Smooth muscle cell (in vitro differentiated cells): ENCODE measurements at regions not wholly inside any gene's neighbourhood (a gene's known extent, or its start where the extent isn't known, plus 50 kb on each side); places are given as distances from the start of the nearest gene placed in this dataset.

ENCODE experiments used
- DNase-seq: peaks from one replicate; lab custom pipeline; 2025; ENCODE audit not compliant: unreplicated experiment; lab: John Stamatoyannopoulos, UW
- H2AFZ ChIP-seq: fragments of 200-600 bp; sonication (generic); 2 replicates; pipeline ENCODE4 v1.6.0; 2016; ENCODE audit warnings: antibody characterized with exemption, low read depth, mild to moderate bottlenecking
- H3F3A ChIP-seq: fragments of 200-600 bp; sonication (generic); 2 replicates; pipeline ENCODE4 v1.6.0; 2017; ENCODE audit warnings: antibody characterized with exemption, low read depth
- H3K27ac ChIP-seq: fragments of 200-600 bp; sonication (generic); 2 replicates; pipeline ENCODE4 v1.5.1; 2016; ENCODE audit warnings: low read depth, mild to moderate bottlenecking
- H3K27me3 ChIP-seq: fragments of 200-600 bp; sonication (generic); 2 replicates; pipeline ENCODE4 v1.6.1; 2016; ENCODE audit warnings: low read depth, mild to moderate bottlenecking
- H3K36me3 ChIP-seq: fragments of 200-600 bp; sonication (generic); 2 replicates; pipeline ENCODE4 v1.5.1; 2016; ENCODE audit warnings: low read depth
- H3K4me1 ChIP-seq: fragments of 200-600 bp; sonication (generic); 2 replicates; pipeline ENCODE4 v1.5.1; 2016; ENCODE audit warnings: low read depth
- H3K4me2 ChIP-seq: fragments of 200-600 bp; sonication (generic); 2 replicates; pipeline ENCODE4 v1.6.0; 2016; ENCODE audit warnings: mild to moderate bottlenecking
- H3K4me3 ChIP-seq: fragments of 200-600 bp; sonication (generic); 2 replicates; pipeline ENCODE4 v1.5.1; 2016; ENCODE audit warnings: mild to moderate bottlenecking
- H3K79me2 ChIP-seq: fragments of 200-600 bp; sonication (generic); 2 replicates; pipeline ENCODE4 v1.6.0; 2016; ENCODE audit warnings: low read depth, mild to moderate bottlenecking
- H3K9ac ChIP-seq: fragments of 200-600 bp; sonication (generic); 2 replicates; pipeline ENCODE4 v1.6.0; 2016; ENCODE audit warnings: low read depth
- H3K9me3 ChIP-seq: fragments of 200-600 bp; sonication (generic); replicated peaks from 2 replicates; pipeline ENCODE4 v1.5.1; 2016; ENCODE audit warnings: low read depth
- H4K20me1 ChIP-seq: fragments of 200-600 bp; sonication (generic); 2 replicates; pipeline ENCODE4 v1.6.0; 2016; ENCODE audit warnings: low read depth
- WGBS: methylation state at CpG from one replicate; pipeline ENCODE4 v1.1.7; 2016; ENCODE audit warnings: low lambda C conversion rate; 5-methylcytosine and 5-hydroxymethylcytosine counted together
- TF ChIP-seq, protein P1 (sequence below): fragments of 200-600 bp; sonication (generic); IDR thresholded peaks from 2 replicates; pipeline ENCODE4 v1.5.1; 2017; ENCODE audit warnings: borderline replicate concordance, mild to moderate bottlenecking, antibody characterized with exemption; ENCODE audit not compliant: insufficient read depth, poor library complexity, severe bottlenecking

DNA sequence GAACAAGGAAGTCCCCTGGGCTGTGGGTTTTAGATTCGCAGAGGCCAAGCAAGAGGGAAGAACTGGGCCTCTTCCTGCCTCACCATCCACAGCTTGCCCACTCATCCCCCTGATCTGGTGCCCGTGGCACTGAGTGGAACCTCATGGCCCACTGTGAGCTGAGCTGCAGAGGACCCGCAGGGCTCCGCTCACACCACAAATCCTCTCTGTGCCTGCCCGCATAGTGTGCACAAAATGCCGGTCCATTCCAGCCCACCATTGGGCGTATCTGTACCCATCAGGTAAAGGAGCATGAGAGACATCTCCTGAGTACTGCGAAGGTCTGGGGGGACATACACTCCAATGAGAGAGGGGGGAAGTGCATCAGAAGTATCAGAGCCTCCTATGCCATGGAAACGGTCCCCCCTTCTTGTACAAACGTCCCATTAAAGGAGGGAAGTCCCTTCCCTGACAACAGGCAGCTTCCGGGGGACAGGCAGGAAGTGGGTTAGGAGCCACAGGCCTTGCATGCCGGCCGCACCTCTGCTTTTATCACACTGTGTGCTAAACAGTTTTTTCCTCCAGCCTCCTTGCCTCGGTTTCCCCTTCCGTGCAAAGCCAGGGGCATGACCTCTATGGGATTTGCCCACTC lies 309.4 kb upstream of the DIO3 start:
- Histone ChIP-seq H2AFZ (no peak overlapping the region), H3K4me2 (no peak overlapping the region), H3K79me2 (no peaks in the 10 kb centered on the region), H3K9ac (no peak overlapping the region), H3K36me3 (no peaks in the 10 kb centered on the region), H3K4me3 (no peak overlapping the region), H3K27ac (no peak overlapping the region), H3K27me3 (no peaks in the 10 kb centered on the region), H3F3A (no peaks in the 10 kb centered on the region), H3K9me3 (no peaks in the 10 kb centered on the region), H3K4me1 (no peaks in the 10 kb centered on the region), H4K20me1 (no peaks in the 10 kb centered on the region)
- 91% methylated on average over 14 of the region's 15 CpGs for WGBS
- TF ChIP-seq, protein P1, sequence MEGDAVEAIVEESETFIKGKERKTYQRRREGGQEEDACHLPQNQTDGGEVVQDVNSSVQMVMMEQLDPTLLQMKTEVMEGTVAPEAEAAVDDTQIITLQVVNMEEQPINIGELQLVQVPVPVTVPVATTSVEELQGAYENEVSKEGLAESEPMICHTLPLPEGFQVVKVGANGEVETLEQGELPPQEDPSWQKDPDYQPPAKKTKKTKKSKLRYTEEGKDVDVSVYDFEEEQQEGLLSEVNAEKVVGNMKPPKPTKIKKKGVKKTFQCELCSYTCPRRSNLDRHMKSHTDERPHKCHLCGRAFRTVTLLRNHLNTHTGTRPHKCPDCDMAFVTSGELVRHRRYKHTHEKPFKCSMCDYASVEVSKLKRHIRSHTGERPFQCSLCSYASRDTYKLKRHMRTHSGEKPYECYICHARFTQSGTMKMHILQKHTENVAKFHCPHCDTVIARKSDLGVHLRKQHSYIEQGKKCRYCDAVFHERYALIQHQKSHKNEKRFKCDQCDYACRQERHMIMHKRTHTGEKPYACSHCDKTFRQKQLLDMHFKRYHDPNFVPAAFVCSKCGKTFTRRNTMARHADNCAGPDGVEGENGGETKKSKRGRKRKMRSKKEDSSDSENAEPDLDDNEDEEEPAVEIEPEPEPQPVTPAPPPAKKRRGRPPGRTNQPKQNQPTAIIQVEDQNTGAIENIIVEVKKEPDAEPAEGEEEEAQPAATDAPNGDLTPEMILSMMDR, result no peak
- no peak for DNase-seq

DNA sequence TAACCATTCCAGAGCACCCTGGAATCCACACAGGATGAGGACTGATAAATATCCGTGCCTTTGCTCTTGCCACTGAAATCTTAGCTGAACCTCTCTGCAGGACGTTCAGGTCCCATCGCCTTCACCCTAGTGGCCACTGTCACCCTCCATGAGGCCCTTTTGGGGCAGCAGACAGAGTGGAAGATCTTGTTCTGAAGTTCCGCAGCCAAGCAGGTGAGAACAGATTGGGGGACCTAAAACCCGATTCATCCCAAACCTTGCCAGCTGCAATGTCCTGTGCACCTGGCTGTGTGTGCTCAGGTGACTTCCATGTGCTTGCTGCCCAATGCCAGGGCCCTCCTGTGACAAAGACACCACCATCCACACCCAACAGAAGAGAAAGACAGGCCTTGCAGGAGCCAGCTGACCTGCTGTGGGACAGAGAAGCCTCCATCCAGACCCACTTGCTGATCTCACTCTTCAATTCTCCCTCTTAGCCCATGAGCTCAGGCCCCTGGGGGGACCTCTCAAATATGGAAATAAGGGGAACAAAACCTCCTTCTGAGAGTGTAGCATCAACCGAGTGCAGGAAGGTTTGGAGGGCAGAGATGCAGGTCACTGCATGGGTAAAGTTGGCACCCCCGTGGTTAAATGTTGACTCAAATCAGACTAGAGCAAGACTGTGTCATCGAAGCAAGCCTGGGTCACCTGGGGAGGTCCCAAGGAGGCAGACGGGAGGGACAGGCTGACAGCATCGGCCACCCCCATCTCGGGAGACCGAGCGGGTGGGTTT lies 308.7 kb upstream of the DIO3 start:
- Histone ChIP-seq H3K79me2 (no peaks in the 10 kb centered on the region), H3K9me3 (no peaks in the 10 kb centered on the region), H3K27ac (no peak overlapping the region), H4K20me1 (no peaks in the 10 kb centered on the region), H3K4me1 (no peaks in the 10 kb centered on the region), H3K4me2 (no peak overlapping the region), H3K4me3 (no peak overlapping the region), H2AFZ (no peak overlapping the region), H3F3A (no peaks in the 10 kb centered on the region), H3K9ac (no peak overlapping the region), H3K36me3 (no peaks in the 10 kb centered on the region), H3K27me3 (no peaks in the 10 kb centered on the region)
- 97% methylated on average over 13 of the region's 13 CpGs for WGBS
- DNase-seq, result no peak
- TF ChIP-seq, protein P1, result no peak

- Histone ChIP-seq H3K4me1 (no peaks in the 10 kb centered on the region), H3K27me3 (no peaks in the 10 kb centered on the region), H3K36me3 (no peaks in the 10 kb centered on the region), H3K4me3 (no peak overlapping the region), H3K9ac (no peak overlapping the region), H3K9me3 (no peaks in the 10 kb centered on the region), H3F3A (no peaks in the 10 kb centered on the region), H4K20me1 (no peaks in the 10 kb centered on the region), H2AFZ (no peak overlapping the region), H3K79me2 (no peaks in the 10 kb centered on the region), H3K27ac (no peak overlapping the region), H3K4me2 (no peak overlapping the region)
- no peak for DNase-seq
- 93% methylated on average over 5 of the region's 5 CpGs for WGBS
- TF ChIP-seq, protein P1, result no peak
Measured at GRCh38 chr14:101253948-101254347, 307.3 kb upstream of the DIO3 start.
